ENCODE measurements at regions not wholly inside any gene's neighbourhood (a gene's known extent, or its start where the extent isn't known, plus 50 kb on each side); places are given as distances from the start of the nearest gene placed in this dataset.

- no peak for DNase-seq
- no peak overlapping the region for H3K27ac ChIP-seq
- H3K36me3 ChIP-seq: no peaks in the 10 kb centered on the region
- H3K4me1 ChIP-seq: no peaks in the 10 kb centered on the region
- TF ChIP-seq, protein P1, sequence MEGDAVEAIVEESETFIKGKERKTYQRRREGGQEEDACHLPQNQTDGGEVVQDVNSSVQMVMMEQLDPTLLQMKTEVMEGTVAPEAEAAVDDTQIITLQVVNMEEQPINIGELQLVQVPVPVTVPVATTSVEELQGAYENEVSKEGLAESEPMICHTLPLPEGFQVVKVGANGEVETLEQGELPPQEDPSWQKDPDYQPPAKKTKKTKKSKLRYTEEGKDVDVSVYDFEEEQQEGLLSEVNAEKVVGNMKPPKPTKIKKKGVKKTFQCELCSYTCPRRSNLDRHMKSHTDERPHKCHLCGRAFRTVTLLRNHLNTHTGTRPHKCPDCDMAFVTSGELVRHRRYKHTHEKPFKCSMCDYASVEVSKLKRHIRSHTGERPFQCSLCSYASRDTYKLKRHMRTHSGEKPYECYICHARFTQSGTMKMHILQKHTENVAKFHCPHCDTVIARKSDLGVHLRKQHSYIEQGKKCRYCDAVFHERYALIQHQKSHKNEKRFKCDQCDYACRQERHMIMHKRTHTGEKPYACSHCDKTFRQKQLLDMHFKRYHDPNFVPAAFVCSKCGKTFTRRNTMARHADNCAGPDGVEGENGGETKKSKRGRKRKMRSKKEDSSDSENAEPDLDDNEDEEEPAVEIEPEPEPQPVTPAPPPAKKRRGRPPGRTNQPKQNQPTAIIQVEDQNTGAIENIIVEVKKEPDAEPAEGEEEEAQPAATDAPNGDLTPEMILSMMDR (IDR thresholded peaks at IDR 0.05): no peak
- intact Hi-C loops (cut with DNase I): no loop called here
- no peaks in the 10 kb centered on the region for H3K27me3 ChIP-seq (ENCODE audit: low read depth)
- ATAC-seq: no peak
- no peaks in the 10 kb centered on the region for H3K9me3 ChIP-seq
- no peak overlapping the region for H3K4me3 ChIP-seq
These were observed 436.9 kb upstream of the LCORL start for GRCh38 chr4:18458465-18458864.

DNA sequence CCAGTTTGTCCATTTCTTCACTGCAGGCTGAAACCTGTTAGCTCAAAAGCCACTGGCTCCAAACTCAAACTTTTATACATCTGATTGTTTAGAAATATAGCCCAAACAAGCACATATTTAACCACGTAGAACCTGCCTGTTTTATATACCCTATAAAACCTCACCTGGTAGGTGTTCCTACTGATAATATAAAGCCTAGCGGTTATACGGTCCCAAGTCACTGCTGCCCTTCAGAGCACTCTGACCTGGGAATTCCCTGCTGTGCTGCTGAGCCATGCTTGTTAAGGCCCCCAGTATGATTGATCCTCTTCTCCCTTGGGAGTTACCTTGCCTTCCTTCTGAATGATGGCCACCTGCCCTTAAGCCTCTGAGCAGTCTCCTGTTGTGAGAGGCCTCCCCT, 432.8 kb upstream of the LCORL start:
- no peaks in the 10 kb centered on the region for H3K4me1 ChIP-seq
- no peak for DNase-seq
- no peak overlapping the region for H3K4me3 ChIP-seq
- no peak for ATAC-seq
- H3K36me3 ChIP-seq: no peaks in the 10 kb centered on the region
- TF ChIP-seq, protein P1 (IDR thresholded peaks at IDR 0.05): no peak
- H3K27me3 ChIP-seq (ENCODE audit: low read depth): no peaks in the 10 kb centered on the region
- H3K9me3 ChIP-seq: no peaks in the 10 kb centered on the region
- intact Hi-C loops (cut with DNase I): no loop called here
- no peak overlapping the region for H3K27ac ChIP-seq

DNA sequence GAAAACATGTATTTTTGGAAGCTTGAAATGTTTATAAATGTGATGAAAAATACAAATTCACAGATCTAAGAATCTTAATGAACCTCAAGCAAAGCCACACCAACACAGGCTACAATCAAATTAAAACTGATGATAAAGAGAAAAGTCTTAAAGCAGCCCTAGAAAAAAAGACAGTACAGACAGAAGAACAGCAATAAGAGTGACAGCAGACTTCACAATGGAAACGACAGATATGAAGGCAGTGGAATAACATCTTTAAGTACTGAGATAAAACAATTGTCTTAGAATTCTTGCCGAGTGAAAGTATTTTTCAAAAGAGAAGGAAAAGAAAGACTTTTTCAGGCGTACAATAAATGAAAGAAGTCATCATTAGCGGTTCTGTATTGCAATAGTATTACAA, 423.6 kb upstream of the LCORL start:
- TF ChIP-seq, protein P1 (IDR thresholded peaks at IDR 0.05): no peak
- Histone ChIP-seq H3K27me3 (ENCODE audit: low read depth) (no peaks in the 10 kb centered on the region), H3K36me3 (no peaks in the 10 kb centered on the region), H3K4me3 (no peak overlapping the region), H3K4me1 (no peaks in the 10 kb centered on the region), H3K27ac (no peak overlapping the region), H3K9me3 (no peaks in the 10 kb centered on the region)
- DNase-seq (no peak), ATAC-seq (no peak)
- intact Hi-C loops (cut with DNase I): no loop called here

DNA sequence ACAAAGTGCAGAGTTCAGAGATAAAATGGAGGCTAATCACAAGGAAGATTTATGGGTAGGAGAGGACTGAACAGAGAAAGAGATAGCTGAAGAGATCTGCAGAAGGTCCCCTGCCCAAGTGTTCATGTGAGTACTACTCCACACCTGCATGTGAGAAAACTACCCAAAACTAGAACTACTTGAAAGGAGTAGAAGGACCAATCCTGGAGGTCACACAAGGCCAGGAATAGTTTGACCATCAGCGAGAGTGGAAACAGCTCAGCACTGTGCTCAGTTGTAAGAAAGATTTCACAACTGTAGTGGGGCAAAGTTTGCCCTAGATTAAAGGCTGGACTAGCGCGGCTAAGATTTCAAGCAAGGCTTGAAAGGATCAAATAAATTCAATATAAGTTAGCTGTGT, 422.7 kb upstream of the LCORL start:
- Histone ChIP-seq H3K9me3 (no peaks in the 10 kb centered on the region), H3K4me3 (no peak overlapping the region), H3K4me1 (no peaks in the 10 kb centered on the region), H3K36me3 (no peaks in the 10 kb centered on the region), H3K27me3 (ENCODE audit: low read depth) (no peaks in the 10 kb centered on the region), H3K27ac (no peak overlapping the region)
- intact Hi-C loops (cut with DNase I): no loop called here
- TF ChIP-seq, protein P1 (IDR thresholded peaks at IDR 0.05): no peak
- DNase-seq (no peak), ATAC-seq (no peak)

- Histone ChIP-seq H3K27ac (no peak overlapping the region), H3K4me1 (no peaks in the 10 kb centered on the region), H3K36me3 (no peaks in the 10 kb centered on the region), H3K4me3 (no peak overlapping the region), H3K9me3 (no peaks in the 10 kb centered on the region), H3K27me3 (ENCODE audit: low read depth) (no peaks in the 10 kb centered on the region)
- intact Hi-C loops (cut with DNase I): no loop called here
- ATAC-seq: no peak
- DNase-seq: no peak
- TF ChIP-seq, protein P1 (IDR thresholded peaks at IDR 0.05): no peak
These were observed 421.4 kb upstream of the LCORL start for GRCh38 chr4:18442957-18443356.

- Histone ChIP-seq H3K27me3 (ENCODE audit: low read depth) (no peaks in the 10 kb centered on the region), H3K4me3 (no peak overlapping the region), H3K4me1 (no peaks in the 10 kb centered on the region), H3K27ac (no peak overlapping the region), H3K9me3 (no peaks in the 10 kb centered on the region), H3K36me3 (no peaks in the 10 kb centered on the region)
- ATAC-seq (no peak), DNase-seq (no peak)
- TF ChIP-seq, protein P1 (IDR thresholded peaks at IDR 0.05): no peak
- intact Hi-C loops (cut with DNase I): no loop called here
These were observed 420.1 kb upstream of the LCORL start for GRCh38 chr4:18441676-18442075.

Measured in lower lobe of right lung (tissue), 2 donors.